ENCODE measurements at regions not wholly inside any gene's neighbourhood (a gene's known extent, or its start where the extent isn't known, plus 50 kb on each side); places are given as distances from the start of the nearest gene placed in this dataset.

GRCh38 chr4:43778187-43778915, 670.3 kb downstream of the KCTD8 start:
- DNase-seq (ENCODE audit: low read depth in 2 of 2): no peak

DNA sequence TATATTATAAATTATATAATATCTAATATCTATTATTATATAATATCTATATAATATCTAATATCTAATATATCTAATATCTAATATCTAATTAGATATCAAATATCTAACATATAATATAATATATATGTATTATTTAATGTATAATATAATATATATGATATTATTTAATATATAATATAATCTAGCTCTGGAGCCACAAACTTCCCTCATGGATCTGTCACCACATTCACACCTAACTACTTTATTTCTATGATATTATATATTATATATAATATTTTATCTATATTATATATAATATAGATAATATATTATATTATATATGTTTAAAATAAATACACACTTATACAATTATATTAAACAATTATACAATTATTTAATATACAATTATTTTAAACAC, 667.5 kb downstream of the KCTD8 start:
- no peak for DNase-seq (ENCODE audit: low read depth in 2 of 2)

- no peak for DNase-seq (ENCODE audit: low read depth in 2 of 2)
Measured at GRCh38 chr4:43782391-43782790, 666.2 kb downstream of the KCTD8 start.

- no peak for DNase-seq (ENCODE audit: low read depth in 2 of 2)
Measured at GRCh38 chr4:43816116-43816515, 632.5 kb downstream of the KCTD8 start.

GRCh38 chr4:43822621-43823020, 626.0 kb downstream of the KCTD8 start:
- no peak for DNase-seq (ENCODE audit: low read depth in 2 of 2)

- no peak for DNase-seq (ENCODE audit: low read depth in 2 of 2)
Measured at GRCh38 chr4:43835869-43836268, 612.7 kb downstream of the KCTD8 start.

DNA sequence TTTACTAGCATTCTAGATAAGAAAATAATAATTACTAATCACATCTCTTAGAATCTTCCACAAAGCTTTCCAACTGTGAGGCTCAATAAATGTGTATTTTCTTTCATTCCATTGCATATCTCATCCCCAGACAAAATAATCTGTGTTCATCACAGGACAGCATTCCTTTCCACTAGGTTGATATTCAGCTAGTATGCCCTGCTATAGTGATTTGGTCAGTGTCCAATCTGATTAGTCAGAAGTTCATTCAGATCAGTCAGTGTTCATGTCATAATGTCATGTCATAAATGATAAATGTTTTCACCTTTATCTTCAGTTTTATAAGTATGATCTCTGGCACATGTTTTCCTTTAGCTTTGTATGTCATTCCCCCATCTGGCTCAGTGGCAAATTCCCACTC, 611.4 kb downstream of the KCTD8 start:
- no peak for DNase-seq (ENCODE audit: low read depth in 2 of 2)

DNA sequence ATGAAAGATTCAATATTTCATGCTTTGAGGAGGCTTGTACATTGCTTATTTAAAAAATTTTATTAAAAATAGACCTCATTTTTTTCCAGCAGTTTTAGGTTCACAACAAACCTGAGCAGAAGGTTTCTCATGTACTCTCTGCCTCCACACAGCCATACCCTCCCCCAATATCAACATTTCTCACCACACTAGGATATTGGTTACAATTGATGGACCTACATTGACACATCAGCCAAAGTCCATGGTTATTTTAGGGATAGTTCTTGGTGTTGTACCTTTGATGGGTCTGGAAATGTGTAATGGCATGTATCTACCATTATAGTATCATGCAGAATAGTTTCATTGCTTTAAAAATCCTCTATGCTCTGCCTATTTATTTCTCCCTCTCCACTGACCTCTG, 611.0 kb downstream of the KCTD8 start:
- no peak for DNase-seq (ENCODE audit: low read depth in 2 of 2)

- DNase-seq (ENCODE audit: low read depth in 2 of 2): no peak
Measured at GRCh38 chr4:43842594-43842993, 606.0 kb downstream of the KCTD8 start.

DNA sequence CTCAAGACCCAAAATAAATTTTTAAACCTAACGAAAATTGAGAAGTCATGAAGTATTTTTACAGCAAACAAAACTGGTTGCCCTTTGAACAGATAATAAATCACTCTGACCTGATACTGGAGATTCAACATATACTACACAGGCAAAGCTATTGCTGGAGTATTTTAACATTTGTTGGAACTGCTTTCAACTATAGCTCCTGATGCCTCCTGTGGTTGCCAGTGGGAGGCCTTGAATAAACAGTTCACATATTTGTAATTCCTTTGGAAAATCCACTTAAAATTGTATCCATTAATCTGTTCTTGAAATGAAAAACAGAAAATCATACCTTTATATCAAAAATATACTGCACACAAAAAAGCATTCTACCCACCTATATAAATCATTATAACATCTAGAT, 605.1 kb downstream of the KCTD8 start:
- no peak for DNase-seq (ENCODE audit: low read depth in 2 of 2)

DNA sequence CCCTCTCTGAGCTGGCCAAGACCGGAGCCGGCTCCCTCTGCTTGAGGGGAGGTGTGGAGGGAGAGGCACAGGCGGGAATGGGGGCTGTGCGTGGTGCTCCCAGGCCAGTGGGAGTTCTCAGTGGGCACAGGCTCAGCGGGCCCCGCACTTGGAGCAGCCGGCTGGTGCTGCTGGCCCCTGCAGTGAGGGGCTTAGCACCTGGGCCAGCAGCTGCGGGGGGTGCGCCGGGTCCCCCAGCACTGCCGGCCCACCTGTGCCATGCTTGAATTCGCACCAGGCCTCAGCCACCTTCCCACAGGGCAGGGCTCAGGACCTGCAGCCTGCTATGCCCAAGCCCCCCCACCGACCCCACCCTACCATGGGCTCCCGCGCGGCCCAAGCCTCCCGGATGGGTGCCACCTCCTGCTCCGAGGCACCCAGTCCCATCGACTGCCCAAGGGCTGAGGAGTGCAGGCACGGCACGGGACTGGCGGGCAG, 602.5 kb downstream of the KCTD8 start:
- no peak for DNase-seq (ENCODE audit: low read depth in 2 of 2)

GRCh38 chr4:43853565-43854264, 594.9 kb downstream of the KCTD8 start:
- no peak for DNase-seq (ENCODE audit: low read depth in 2 of 2)

GRCh38 chr4:43855283-43855682, 593.3 kb downstream of the KCTD8 start:
- DNase-seq (ENCODE audit: low read depth in 2 of 2): no peak

GRCh38 chr4:43864616-43865146, 583.9 kb downstream of the KCTD8 start:
- DNase-seq (ENCODE audit: low read depth in 2 of 2): no peak

GRCh38 chr4:43867908-43868307, 580.7 kb downstream of the KCTD8 start:
- no peak for DNase-seq (ENCODE audit: low read depth in 2 of 2)

- DNase-seq (ENCODE audit: low read depth in 2 of 2): no peak
Measured at GRCh38 chr4:43875655-43876054, 573.0 kb downstream of the KCTD8 start.

GRCh38 chr4:43882470-43882869, 566.1 kb downstream of the KCTD8 start:
- DNase-seq (ENCODE audit: low read depth in 2 of 2): no peak

DNA sequence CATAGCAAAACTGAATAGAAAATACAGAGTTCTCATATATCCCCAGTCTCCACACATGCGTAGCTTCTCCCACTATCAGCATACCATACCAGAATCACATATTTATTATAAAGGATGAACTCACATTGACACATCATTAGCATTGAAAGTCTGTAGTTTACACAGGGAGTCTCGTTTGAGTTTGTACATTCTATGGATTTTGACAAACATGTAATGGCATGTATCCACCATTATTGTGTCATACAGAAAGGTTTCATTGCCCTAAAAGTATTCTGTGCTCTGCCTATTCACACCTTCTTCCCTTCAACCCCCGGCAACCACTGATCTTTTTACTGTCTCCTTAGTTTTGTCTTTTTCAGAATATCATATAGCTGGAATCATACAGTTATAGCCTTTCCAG, 562.4 kb downstream of the KCTD8 start:
- DNase-seq (ENCODE audit: low read depth in 2 of 2): no peak

GRCh38 chr4:43898836-43899235, 549.8 kb downstream of the KCTD8 start:
- no peak for DNase-seq (ENCODE audit: low read depth in 2 of 2)

- DNase-seq (ENCODE audit: low read depth in 2 of 2): no peak
Measured at GRCh38 chr4:43903456-43903855, 545.2 kb downstream of the KCTD8 start.

GRCh38 chr4:43918377-43918776, 530.2 kb downstream of the KCTD8 start:
- no peak for DNase-seq (ENCODE audit: low read depth in 2 of 2)

- DNase-seq (ENCODE audit: low read depth in 2 of 2): no peak
Measured at GRCh38 chr4:43932448-43932847, 516.2 kb downstream of the KCTD8 start.

GRCh38 chr4:43943998-43944397, 504.6 kb downstream of the KCTD8 start:
- DNase-seq (ENCODE audit: low read depth in 2 of 2): no peak

Data from stimulated activated CD8-positive, alpha-beta memory T cell treated with anti-CD3 and anti-CD28 coated beads, Interleukin-2, amount 100 ng/mL, for 48 hours (primary cell).